ENCODE measurements at regions not wholly inside any gene's neighbourhood (a gene's known extent, or its start where the extent isn't known, plus 50 kb on each side); places are given as distances from the start of the nearest gene placed in this dataset.

GRCh38 chr20:60952861-60953260 is 299.2 kb upstream of the CDH4 start:
- no peak overlapping the region for H3K4me2 ChIP-seq
- CTCF ChIA-PET, result interaction anchor here (1.4 kb wide), 1 partner anchor 742 kb away, joined by 3 read pairs; no protein-coding TSS in a partner anchor
- POLR2A ChIA-PET, result no interaction called here
- H3K9ac ChIP-seq, result no peak overlapping the region
- H3K9me3 ChIP-seq, result no peaks in the 10 kb centered on the region
- H3K36me3 ChIP-seq (replicated peaks in 1 of 2; ENCODE audit: control insufficient read depth in 1 of 2, insufficient read depth in 2 of 2, low read length in 1 of 2), result no peaks in the 10 kb centered on the region
- no peaks in the 10 kb centered on the region for H3F3A ChIP-seq (replicated peaks; ENCODE audit: insufficient read depth)
- H3K4me3 ChIP-seq (ENCODE audit: low read depth in 2 of 2, low read length in 1 of 2), result no peak overlapping the region
- no peak for DNase-seq
- no peaks in the 10 kb centered on the region for H3K4me1 ChIP-seq (ENCODE audit: control insufficient read depth in 1 of 2, insufficient read depth in 2 of 2, low read depth in 1 of 2, low read length in 1 of 2)
- no peak overlapping the region for H2AFZ ChIP-seq (ENCODE audit: low read depth)
- H3K27me3 ChIP-seq (ENCODE audit: insufficient read depth), result no peaks in the 10 kb centered on the region
- WGBS (ENCODE audit: low lambda C conversion rate), result 79% methylated on average over 5 of the region's 8 CpGs
- TF ChIP-seq IRF3 (IDR thresholded peaks at IDR 0.05; ENCODE audit: low read depth, low read length), result no peak
- no peak for TF ChIP-seq TEAD4 (IDR thresholded peaks at IDR 0.05; ENCODE audit: borderline replicate concordance, insufficient read depth)
- TF ChIP-seq NRF1 (IDR thresholded peaks at IDR 0.05; ENCODE audit: low read depth, low read length), result no peak
- TF ChIP-seq FOXM1 (IDR thresholded peaks at IDR 0.05; ENCODE audit: low read depth), result no peak
- H3K27ac ChIP-seq (ENCODE audit: low read depth in 2 of 2, low read length in 1 of 2), result no peak overlapping the region
- no peaks in the 10 kb centered on the region for H3K9me2 ChIP-seq
- H3K79me2 ChIP-seq (ENCODE audit: insufficient read depth), result no peaks in the 10 kb centered on the region
- no peaks in the 10 kb centered on the region for H4K20me1 ChIP-seq (ENCODE audit: insufficient read depth)

- H3K9me2 ChIP-seq, result no peaks in the 10 kb centered on the region
- no peaks in the 10 kb centered on the region for H4K20me1 ChIP-seq (ENCODE audit: insufficient read depth)
- no peaks in the 10 kb centered on the region for H3K36me3 ChIP-seq (replicated peaks in 1 of 2; ENCODE audit: control insufficient read depth in 1 of 2, insufficient read depth in 2 of 2, low read length in 1 of 2)
- H3K4me1 ChIP-seq (ENCODE audit: control insufficient read depth in 1 of 2, insufficient read depth in 2 of 2, low read depth in 1 of 2, low read length in 1 of 2), result no peaks in the 10 kb centered on the region
- no peaks in the 10 kb centered on the region for H3K27me3 ChIP-seq (ENCODE audit: insufficient read depth)
- no peak overlapping the region for H2AFZ ChIP-seq (ENCODE audit: low read depth)
- no peak overlapping the region for H3K27ac ChIP-seq (ENCODE audit: low read depth in 2 of 2, low read length in 1 of 2)
- no peaks in the 10 kb centered on the region for H3K9me3 ChIP-seq
- CTCF ChIA-PET, result interaction anchor here (1.4 kb wide), 1 partner anchor 742 kb away, joined by 3 read pairs; no protein-coding TSS in a partner anchor
- H3K4me2 ChIP-seq, result no peak overlapping the region
- TF ChIP-seq SMC3 (IDR thresholded peaks at IDR 0.05; ENCODE audit: low read depth, low read length) (no peak), CHD2 (IDR thresholded peaks at IDR 0.05; ENCODE audit: low read length, partially characterized antibody) (no peak), CTCF (IDR thresholded peaks at IDR 0.05) (no peak), JUND (IDR thresholded peaks at IDR 0.05) (no peak), TAF1 (IDR thresholded peaks at IDR 0.05; ENCODE audit: borderline replicate concordance, low read depth, low read length) (no peak), PBX3 (IDR thresholded peaks at IDR 0.05) (no peak), GABPA (IDR thresholded peaks at IDR 0.05; ENCODE audit: low read depth) (no peak), GATA2 (CRISPR knock-in tag; IDR thresholded peaks at IDR 0.05) (no peak), RCOR1 (IDR thresholded peaks at IDR 0.05; ENCODE audit: low read length) (no peak), MXI1 (IDR thresholded peaks at IDR 0.05; ENCODE audit: low read depth, low read length) (no peak)
- H3K9ac ChIP-seq, result no peak overlapping the region
- no peaks in the 10 kb centered on the region for H3K79me2 ChIP-seq (ENCODE audit: insufficient read depth)
- no peak for DNase-seq
- no peak overlapping the region for H3K4me3 ChIP-seq (ENCODE audit: low read depth in 2 of 2, low read length in 1 of 2)
- H3F3A ChIP-seq (replicated peaks; ENCODE audit: insufficient read depth), result no peaks in the 10 kb centered on the region
- POLR2A ChIA-PET, result no interaction called here
- 44% methylated on average over 9 of the region's 13 CpGs for WGBS (ENCODE audit: low lambda C conversion rate)
These were observed 298.7 kb upstream of the CDH4 start for GRCh38 chr20:60953321-60953720.

Data from SK-N-SH (cell line).